PC-3 (cell line): ENCODE measurements at regions not wholly inside any gene's neighbourhood (a gene's known extent, or its start where the extent isn't known, plus 50 kb on each side); places are given as distances from the start of the nearest gene placed in this dataset.

Experiments used
- EZH2phosphoT487 ChIP-seq: fragments of 300-600 bp; sonication (generic); IDR thresholded peaks from 2 replicates; pipeline ENCODE4 v1.6.1; 2018; ENCODE audit warnings: mild to moderate bottlenecking, antibody characterized with exemption, low read length, borderline replicate concordance
- TF ChIP-seq, protein P1 (sequence below): fragments of 300-600 bp; sonication (generic); conservative IDR thresholded peaks from 2 replicates; pipeline ENCODE4 v1.5.1; 2017; ENCODE audit warnings: antibody characterized with exemption, low read depth, mild to moderate bottlenecking, low read length

DNA sequence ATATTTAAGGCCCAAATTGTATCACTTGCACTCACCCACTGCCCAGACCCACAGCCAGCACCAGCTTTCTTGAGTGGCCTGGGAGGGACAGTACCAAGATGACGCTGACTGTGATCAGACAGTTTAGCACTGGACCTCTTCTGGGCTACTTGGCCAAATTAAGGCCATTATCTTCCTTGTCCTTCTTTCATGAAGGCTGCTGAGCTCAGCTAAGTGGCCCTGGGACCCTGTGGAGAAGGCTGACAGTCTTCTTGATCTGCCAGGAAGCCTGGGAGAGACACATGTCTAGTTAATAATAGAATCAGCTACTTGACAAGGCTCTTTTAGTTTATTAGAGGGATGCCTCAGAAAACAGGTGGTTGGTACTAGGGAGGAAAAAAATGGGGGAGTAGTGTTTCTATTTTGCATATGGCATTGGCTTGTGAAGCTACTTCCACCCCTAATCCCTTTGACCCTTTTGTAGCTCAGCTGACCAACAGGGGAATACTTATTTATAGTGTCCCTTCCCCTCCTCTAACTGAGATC, 127.9 kb upstream of the NTM start:
- TF ChIP-seq, protein P1, sequence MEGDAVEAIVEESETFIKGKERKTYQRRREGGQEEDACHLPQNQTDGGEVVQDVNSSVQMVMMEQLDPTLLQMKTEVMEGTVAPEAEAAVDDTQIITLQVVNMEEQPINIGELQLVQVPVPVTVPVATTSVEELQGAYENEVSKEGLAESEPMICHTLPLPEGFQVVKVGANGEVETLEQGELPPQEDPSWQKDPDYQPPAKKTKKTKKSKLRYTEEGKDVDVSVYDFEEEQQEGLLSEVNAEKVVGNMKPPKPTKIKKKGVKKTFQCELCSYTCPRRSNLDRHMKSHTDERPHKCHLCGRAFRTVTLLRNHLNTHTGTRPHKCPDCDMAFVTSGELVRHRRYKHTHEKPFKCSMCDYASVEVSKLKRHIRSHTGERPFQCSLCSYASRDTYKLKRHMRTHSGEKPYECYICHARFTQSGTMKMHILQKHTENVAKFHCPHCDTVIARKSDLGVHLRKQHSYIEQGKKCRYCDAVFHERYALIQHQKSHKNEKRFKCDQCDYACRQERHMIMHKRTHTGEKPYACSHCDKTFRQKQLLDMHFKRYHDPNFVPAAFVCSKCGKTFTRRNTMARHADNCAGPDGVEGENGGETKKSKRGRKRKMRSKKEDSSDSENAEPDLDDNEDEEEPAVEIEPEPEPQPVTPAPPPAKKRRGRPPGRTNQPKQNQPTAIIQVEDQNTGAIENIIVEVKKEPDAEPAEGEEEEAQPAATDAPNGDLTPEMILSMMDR = no peak
- TF ChIP-seq EZH2phosphoT487 = no peak
